ENCODE measurements at regions not wholly inside any gene's neighbourhood (a gene's known extent, or its start where the extent isn't known, plus 50 kb on each side); places are given as distances from the start of the nearest gene placed in this dataset.

GRCh38 chr2:139990646-139991335 is 1210.6 kb upstream of the NXPH2 start:
- Histone ChIP-seq H3K9me2 (replicated peaks; ENCODE audit: low read length) (no peaks in the 10 kb centered on the region), H3K27ac (ENCODE audit: low read length) (no peak overlapping the region), H2AFZ (ENCODE audit: low read length) (no peak overlapping the region), H3K79me2 (ENCODE audit: low read length) (no peaks in the 10 kb centered on the region), H3K9ac (ENCODE audit: low read length) (no peak overlapping the region), H3K4me3 (ENCODE audit: low read length) (no peak overlapping the region), H3K4me2 (ENCODE audit: low read length) (no peak overlapping the region), H3K4me1 (ENCODE audit: insufficient read depth, low read length) (no peaks in the 10 kb centered on the region), H3K27me3 (ENCODE audit: low read length) (no peaks in the 10 kb centered on the region), H3K36me3 (ENCODE audit: low read depth, low read length) (no peaks in the 10 kb centered on the region), H4K20me1 (ENCODE audit: low read length) (no peaks in the 10 kb centered on the region), H3K9me3 (ENCODE audit: low read length) (no peaks in the 10 kb centered on the region; the same call in 1 of the 2 replicates), H3F3A (ENCODE audit: low read length, unreplicated experiment) (no peaks in the 10 kb centered on the region)
- no TSS peak for BruUV-seq (replicated peaks)
- POLR2A ChIA-PET (ENCODE audit: unreplicated experiment) = no interaction called here
- no peak for ATAC-seq
- TF ChIP-seq EZH2 (IDR thresholded peaks at IDR 0.05; ENCODE audit: low read length, unreplicated experiment) = no peak
- no peak for TF ChIP-seq CTCF (conservative IDR thresholded peaks at IDR 0.05; ENCODE audit: low read depth, low read length)
- TF ChIP-seq EZH2phosphoT487 (IDR thresholded peaks at IDR 0.05; ENCODE audit: borderline replicate concordance, low read length) = no peak
- CTCF ChIA-PET = no interaction called here
- intact Hi-C loops (cut with micrococcal nuclease) = no loop called here
- DNase-seq = no peak

GRCh38 chr2:139969323-139969722 is 1189.1 kb upstream of the NXPH2 start:
- Histone ChIP-seq H3F3A (ENCODE audit: low read length, unreplicated experiment) (no peaks in the 10 kb centered on the region), H3K4me1 (ENCODE audit: insufficient read depth, low read length) (no peaks in the 10 kb centered on the region), H3K27ac (ENCODE audit: low read length) (no peak overlapping the region), H3K36me3 (ENCODE audit: low read depth, low read length) (no peaks in the 10 kb centered on the region), H3K9me3 (ENCODE audit: low read length) (no peaks in the 10 kb centered on the region), H3K4me2 (ENCODE audit: low read length) (no peak overlapping the region), H3K27me3 (ENCODE audit: low read length) (no peaks in the 10 kb centered on the region), H4K20me1 (ENCODE audit: low read length) (no peaks in the 10 kb centered on the region), H2AFZ (ENCODE audit: low read length) (no peak overlapping the region), H3K9ac (ENCODE audit: low read length) (no peak overlapping the region), H3K79me2 (ENCODE audit: low read length) (no peaks in the 10 kb centered on the region), H3K4me3 (ENCODE audit: low read length) (no peak overlapping the region), H3K9me2 (replicated peaks; ENCODE audit: low read length) (no peaks in the 10 kb centered on the region)
- DNase-seq = no peak
- ChIA-PET CTCF (no interaction called here), POLR2A (ENCODE audit: unreplicated experiment) (no interaction called here)
- ATAC-seq = no peak
- intact Hi-C loops (cut with micrococcal nuclease) = no loop called here
- TF ChIP-seq EZH2 (IDR thresholded peaks at IDR 0.05; ENCODE audit: low read length, unreplicated experiment) = no peak
- no peak for TF ChIP-seq EZH2phosphoT487 (IDR thresholded peaks at IDR 0.05; ENCODE audit: borderline replicate concordance, low read length)
- TF ChIP-seq CTCF (conservative IDR thresholded peaks at IDR 0.05; ENCODE audit: low read depth, low read length) = no peak
- BruUV-seq (replicated peaks) = no TSS peak

GRCh38 chr2:139968588-139968987 is 1188.4 kb upstream of the NXPH2 start:
- CTCF ChIA-PET = no interaction called here
- Histone ChIP-seq H3K4me1 (ENCODE audit: insufficient read depth, low read length) (no peaks in the 10 kb centered on the region), H3K9me3 (ENCODE audit: low read length) (no peaks in the 10 kb centered on the region), H4K20me1 (ENCODE audit: low read length) (no peaks in the 10 kb centered on the region), H3K27ac (ENCODE audit: low read length) (no peak overlapping the region), H3K9me2 (replicated peaks; ENCODE audit: low read length) (no peaks in the 10 kb centered on the region), H3K27me3 (ENCODE audit: low read length) (no peaks in the 10 kb centered on the region), H3K4me2 (ENCODE audit: low read length) (no peak overlapping the region), H3K9ac (ENCODE audit: low read length) (no peak overlapping the region), H3K79me2 (ENCODE audit: low read length) (no peaks in the 10 kb centered on the region), H2AFZ (ENCODE audit: low read length) (no peak overlapping the region), H3F3A (ENCODE audit: low read length, unreplicated experiment) (no peaks in the 10 kb centered on the region), H3K4me3 (ENCODE audit: low read length) (no peak overlapping the region), H3K36me3 (ENCODE audit: low read depth, low read length) (no peaks in the 10 kb centered on the region)
- DNase-seq (no peak), ATAC-seq (no peak)
- TF ChIP-seq EZH2phosphoT487 (IDR thresholded peaks at IDR 0.05; ENCODE audit: borderline replicate concordance, low read length) (no peak), EZH2 (IDR thresholded peaks at IDR 0.05; ENCODE audit: low read length, unreplicated experiment) (no peak), CTCF (conservative IDR thresholded peaks at IDR 0.05; ENCODE audit: low read depth, low read length) (no peak)
- no TSS peak for BruUV-seq (replicated peaks)
- POLR2A ChIA-PET (ENCODE audit: unreplicated experiment) = no interaction called here
- intact Hi-C loops (cut with micrococcal nuclease) = no loop called here
